ENCODE measurements at regions not wholly inside any gene's neighbourhood (a gene's known extent, or its start where the extent isn't known, plus 50 kb on each side); places are given as distances from the start of the nearest gene placed in this dataset.

- no peak for DNase-seq (ENCODE audit: low read depth)
Observed at GRCh38 chr1:5713101-5714010, 278.9 kb downstream of the NPHP4 start.

GRCh38 chr1:5711956-5712645 is 280.1 kb downstream of the NPHP4 start:
- no peak for DNase-seq (ENCODE audit: low read depth)

- DNase-seq (ENCODE audit: low read depth): no peak
Observed at GRCh38 chr1:5711079-5711478, 281.1 kb downstream of the NPHP4 start.

GRCh38 chr1:5709976-5710375 is 282.2 kb downstream of the NPHP4 start:
- DNase-seq (ENCODE audit: low read depth): no peak

- DNase-seq (ENCODE audit: low read depth): no peak
Observed at GRCh38 chr1:5709461-5709975, 282.7 kb downstream of the NPHP4 start.

GRCh38 chr1:5708346-5709245 is 283.6 kb downstream of the NPHP4 start:
- DNase-seq (ENCODE audit: low read depth): no peak

- no peak for DNase-seq (ENCODE audit: low read depth)
Observed at GRCh38 chr1:5707566-5708345, 284.5 kb downstream of the NPHP4 start.

GRCh38 chr1:5706239-5706638 is 286.0 kb downstream of the NPHP4 start:
- DNase-seq (ENCODE audit: low read depth): no peak

GRCh38 chr1:5705751-5706150 is 286.5 kb downstream of the NPHP4 start:
- no peak for DNase-seq (ENCODE audit: low read depth)

GRCh38 chr1:5704561-5705514 is 287.4 kb downstream of the NPHP4 start:
- DNase-seq (ENCODE audit: low read depth): no peak

GRCh38 chr1:5701642-5702041 is 290.6 kb downstream of the NPHP4 start:
- DNase-seq (ENCODE audit: low read depth): no peak

- no peak for DNase-seq (ENCODE audit: low read depth)
Observed at GRCh38 chr1:5693568-5693967, 298.7 kb downstream of the NPHP4 start.

GRCh38 chr1:5692664-5693063 is 299.6 kb downstream of the NPHP4 start:
- DNase-seq (ENCODE audit: low read depth): no peak

- DNase-seq (ENCODE audit: low read depth): no peak
Observed at GRCh38 chr1:5691795-5692509, 300.3 kb downstream of the NPHP4 start.

GRCh38 chr1:5690898-5691297 is 301.3 kb downstream of the NPHP4 start:
- no peak for DNase-seq (ENCODE audit: low read depth)

- no peak for DNase-seq (ENCODE audit: low read depth)
Observed at GRCh38 chr1:5690291-5690690, 301.9 kb downstream of the NPHP4 start.

GRCh38 chr1:5688081-5689077 is 303.8 kb downstream of the NPHP4 start:
- DNase-seq (ENCODE audit: low read depth): no peak

Measured in activated T-cell treated with anti-CD3 and anti-CD28 coated beads for 48 hours (primary cell).